ENCODE measurements at regions not wholly inside any gene's neighbourhood (a gene's known extent, or its start where the extent isn't known, plus 50 kb on each side); places are given as distances from the start of the nearest gene placed in this dataset.

- H3K4me3 ChIP-seq (ENCODE audit: low read depth, low read length), result no peak overlapping the region
- TF ChIP-seq, protein P1, sequence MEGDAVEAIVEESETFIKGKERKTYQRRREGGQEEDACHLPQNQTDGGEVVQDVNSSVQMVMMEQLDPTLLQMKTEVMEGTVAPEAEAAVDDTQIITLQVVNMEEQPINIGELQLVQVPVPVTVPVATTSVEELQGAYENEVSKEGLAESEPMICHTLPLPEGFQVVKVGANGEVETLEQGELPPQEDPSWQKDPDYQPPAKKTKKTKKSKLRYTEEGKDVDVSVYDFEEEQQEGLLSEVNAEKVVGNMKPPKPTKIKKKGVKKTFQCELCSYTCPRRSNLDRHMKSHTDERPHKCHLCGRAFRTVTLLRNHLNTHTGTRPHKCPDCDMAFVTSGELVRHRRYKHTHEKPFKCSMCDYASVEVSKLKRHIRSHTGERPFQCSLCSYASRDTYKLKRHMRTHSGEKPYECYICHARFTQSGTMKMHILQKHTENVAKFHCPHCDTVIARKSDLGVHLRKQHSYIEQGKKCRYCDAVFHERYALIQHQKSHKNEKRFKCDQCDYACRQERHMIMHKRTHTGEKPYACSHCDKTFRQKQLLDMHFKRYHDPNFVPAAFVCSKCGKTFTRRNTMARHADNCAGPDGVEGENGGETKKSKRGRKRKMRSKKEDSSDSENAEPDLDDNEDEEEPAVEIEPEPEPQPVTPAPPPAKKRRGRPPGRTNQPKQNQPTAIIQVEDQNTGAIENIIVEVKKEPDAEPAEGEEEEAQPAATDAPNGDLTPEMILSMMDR (IDR thresholded peaks at IDR 0.05; ENCODE audit: insufficient read depth, low read depth, low read length), result no peak
- DNase-seq (ENCODE audit: low read depth), result no peak
These were observed 90.7 kb upstream of the GOLIM4 start for GRCh38 chr3:168186293-168186983.

- H3K4me3 ChIP-seq (ENCODE audit: low read depth, low read length), result no peak overlapping the region
- no peak for DNase-seq (ENCODE audit: low read depth)
- TF ChIP-seq, protein P1 (IDR thresholded peaks at IDR 0.05; ENCODE audit: insufficient read depth, low read depth, low read length), result no peak
These were observed 88.0 kb upstream of the GOLIM4 start for GRCh38 chr3:168183774-168184173.

- DNase-seq (ENCODE audit: low read depth), result no peak
- TF ChIP-seq, protein P1 (IDR thresholded peaks at IDR 0.05; ENCODE audit: insufficient read depth, low read depth, low read length), result no peak
- no peak overlapping the region for H3K4me3 ChIP-seq (ENCODE audit: low read depth, low read length)
These were observed 73.0 kb upstream of the GOLIM4 start for GRCh38 chr3:168168743-168169142.

DNA sequence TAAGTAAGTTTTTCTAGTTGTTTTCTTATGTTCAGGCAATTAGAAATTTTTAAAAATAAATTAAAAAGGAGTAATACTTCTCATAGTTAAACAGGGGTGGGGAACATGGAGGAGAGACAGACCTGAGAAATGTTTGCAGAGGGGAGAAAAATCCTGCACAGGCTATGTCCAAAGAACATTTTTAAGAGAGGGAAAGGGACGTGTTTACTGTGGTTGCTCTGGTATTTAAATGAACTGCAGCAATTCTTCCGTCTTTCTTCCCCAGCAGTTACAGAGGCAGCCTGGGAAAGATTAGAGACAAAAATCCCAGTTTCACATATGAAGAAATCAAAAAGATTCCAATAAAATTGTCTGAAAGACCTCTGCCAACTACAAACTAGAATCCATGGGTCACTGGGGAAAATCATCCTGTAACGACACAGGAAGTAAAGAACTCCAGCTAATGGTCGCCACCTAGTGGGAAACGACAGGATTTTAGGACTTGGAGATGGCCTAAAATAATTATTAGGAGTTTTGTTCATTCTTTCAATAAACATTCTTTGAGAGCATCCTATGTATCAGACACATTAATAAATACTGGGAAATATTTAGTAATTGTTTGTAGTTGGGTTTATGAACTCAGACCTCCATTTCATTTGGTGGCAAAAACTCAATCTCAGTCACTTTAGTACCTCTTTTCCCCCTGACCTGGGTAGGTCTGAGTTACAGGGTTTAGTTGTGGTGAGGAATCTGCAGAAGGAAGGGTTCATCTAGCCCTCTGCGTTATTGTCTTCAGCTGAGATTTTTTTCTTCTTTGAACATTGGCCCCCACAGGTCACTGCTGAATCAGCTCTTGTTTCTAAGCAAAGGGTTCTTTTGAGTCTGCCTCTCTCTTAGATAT is 69.9 kb upstream of the GOLIM4 start:
- TF ChIP-seq, protein P1 (IDR thresholded peaks at IDR 0.05; ENCODE audit: insufficient read depth, low read depth, low read length), result peak; percentile 72
- DNase-seq (ENCODE audit: low read depth), result peak; percentile 79
- no peak overlapping the region for H3K4me3 ChIP-seq (ENCODE audit: low read depth, low read length)

DNA sequence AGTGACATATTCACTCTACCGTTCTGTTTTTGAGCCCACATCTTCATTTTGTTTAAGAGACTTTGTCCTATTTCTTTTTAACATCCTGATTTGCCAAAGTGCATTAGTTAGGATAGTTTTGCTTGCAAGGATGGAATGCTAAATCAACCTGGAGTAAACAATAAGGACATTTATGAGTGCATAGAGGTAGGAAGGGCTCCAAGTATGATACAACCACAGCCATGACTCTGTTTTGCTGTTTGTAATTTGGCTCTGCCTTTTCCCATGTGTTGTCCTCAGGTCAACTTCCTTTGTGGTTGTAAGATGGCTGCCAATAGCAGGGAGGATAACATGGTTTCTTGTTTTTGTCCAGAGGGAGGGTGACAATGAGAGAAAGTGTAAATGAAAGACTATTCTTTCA is 66.4 kb upstream of the GOLIM4 start:
- TF ChIP-seq, protein P1 (IDR thresholded peaks at IDR 0.05; ENCODE audit: insufficient read depth, low read depth, low read length), result no peak
- peak; percentile 26 for DNase-seq (ENCODE audit: low read depth)
- H3K4me3 ChIP-seq (ENCODE audit: low read depth, low read length), result no peak overlapping the region

DNA sequence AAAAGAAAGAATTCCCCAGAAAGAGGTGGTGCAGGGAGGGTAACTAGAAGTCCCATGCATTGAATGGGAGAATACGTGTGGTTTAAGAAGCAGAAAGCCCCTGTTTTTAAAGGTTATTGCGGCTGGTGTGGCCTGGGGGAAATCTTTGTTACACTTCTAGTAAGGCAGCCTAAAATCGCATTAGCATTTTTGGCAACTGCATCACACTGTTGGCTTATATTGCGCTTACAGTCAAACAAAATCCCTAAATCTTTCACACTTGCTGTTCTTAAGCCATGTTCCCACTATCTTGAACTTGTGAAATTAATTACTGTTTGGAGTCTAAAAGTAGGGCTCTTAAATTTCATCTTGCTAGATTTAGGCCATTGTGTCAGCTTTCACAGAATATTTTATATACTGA is 66.0 kb upstream of the GOLIM4 start:
- no peak for DNase-seq (ENCODE audit: low read depth)
- H3K4me3 ChIP-seq (ENCODE audit: low read depth, low read length), result no peak overlapping the region
- TF ChIP-seq, protein P1 (IDR thresholded peaks at IDR 0.05; ENCODE audit: insufficient read depth, low read depth, low read length), result no peak

Data from fibroblast of villous mesenchyme (primary cell).